HepG2 (cell line): ENCODE measurements at regions not wholly inside any gene's neighbourhood (a gene's known extent, or its start where the extent isn't known, plus 50 kb on each side); places are given as distances from the start of the nearest gene placed in this dataset.
A peak's percentile ranks its signal among the peaks of the same experiment; 100 is the strongest.

Source experiments
- RAD21 ChIP-seq: fragments of 450-650 bp; formaldehyde crosslinking; IDR thresholded peaks from 2 replicates; pipeline ENCODE4 v1.5.0; 2020; ENCODE audit warnings: mild to moderate bottlenecking
- SNRNP70 ChIP-seq: fragments of 200-400 bp; formaldehyde crosslinking; IDR thresholded peaks from 2 replicates; pipeline ENCODE4 v1.6.1; 2017; ENCODE audit warnings: mild to moderate bottlenecking, low read depth, low read length, moderate library complexity
- TEAD3 ChIP-seq: optimal IDR thresholded peaks from 2 replicates; pipeline ENCODE3; 2016; ENCODE audit warnings: borderline replicate concordance
- ZNF263 ChIP-seq: sonication (generic); formaldehyde crosslinking; IDR thresholded peaks from 2 replicates; pipeline ENCODE4 v1.4.0; 2020; ENCODE audit warnings: missing genetic modification reagents
- ZNF33B ChIP-seq: sonication (generic); formaldehyde crosslinking; IDR thresholded peaks from 2 replicates; pipeline ENCODE4 v1.5.1; 2020; ENCODE audit warnings: mild to moderate bottlenecking, missing genetic modification reagents
- ZNF749 ChIP-seq: sonication (generic); formaldehyde crosslinking; IDR thresholded peaks from 2 replicates; pipeline ENCODE4 v1.8.0; 2022; ENCODE audit warnings: mild to moderate bottlenecking, missing genetic modification reagents, moderate library complexity, borderline replicate concordance
- ZNF772 ChIP-seq: sonication (generic); formaldehyde crosslinking; IDR thresholded peaks from 2 replicates; pipeline ENCODE4 v1.5.0; 2020; ENCODE audit warnings: mild to moderate bottlenecking, missing genetic modification reagents
- ZSCAN30 ChIP-seq: sonication (generic); formaldehyde crosslinking; IDR thresholded peaks from 2 replicates; pipeline ENCODE4 v1.5.0; 2020; ENCODE audit warnings: mild to moderate bottlenecking, missing genetic modification reagents
- TF ChIP-seq, protein P1 (sequence below): sonication (generic); formaldehyde crosslinking; IDR thresholded peaks from 2 replicates; pipeline ENCODE4 v1.8.1; 2023; ENCODE audit warnings: mild to moderate bottlenecking, missing genetic modification reagents
- TF ChIP-seq, protein P2 (sequence below): sonication (generic); formaldehyde crosslinking; conservative IDR thresholded peaks from 2 replicates; pipeline ENCODE4 v1.8.0; 2022; ENCODE audit warnings: low read depth, missing genetic modification reagents
- TF ChIP-seq, protein P3 (sequence below): IDR thresholded peaks from 2 replicates; pipeline ENCODE4 v1.4.0; 2020; ENCODE audit warnings: mild to moderate bottlenecking, missing genetic modification reagents
- TF ChIP-seq, protein P4 (sequence below): sonication (generic); formaldehyde crosslinking; IDR thresholded peaks from 2 replicates; pipeline ENCODE4 v1.8.0; 2022; ENCODE audit warnings: mild to moderate bottlenecking, missing genetic modification reagents, moderate library complexity
- TF ChIP-seq, protein P5 (sequence below): sonication (generic); formaldehyde crosslinking; IDR thresholded peaks from 2 replicates; pipeline ENCODE4 v1.4.0; 2020; ENCODE audit warnings: missing genetic modification reagents, borderline replicate concordance
- TF ChIP-seq, protein P6 (sequence below): sonication (generic); formaldehyde crosslinking; IDR thresholded peaks from 2 replicates; pipeline ENCODE4 v1.5.0; 2020; ENCODE audit warnings: missing genetic modification reagents

DNA sequence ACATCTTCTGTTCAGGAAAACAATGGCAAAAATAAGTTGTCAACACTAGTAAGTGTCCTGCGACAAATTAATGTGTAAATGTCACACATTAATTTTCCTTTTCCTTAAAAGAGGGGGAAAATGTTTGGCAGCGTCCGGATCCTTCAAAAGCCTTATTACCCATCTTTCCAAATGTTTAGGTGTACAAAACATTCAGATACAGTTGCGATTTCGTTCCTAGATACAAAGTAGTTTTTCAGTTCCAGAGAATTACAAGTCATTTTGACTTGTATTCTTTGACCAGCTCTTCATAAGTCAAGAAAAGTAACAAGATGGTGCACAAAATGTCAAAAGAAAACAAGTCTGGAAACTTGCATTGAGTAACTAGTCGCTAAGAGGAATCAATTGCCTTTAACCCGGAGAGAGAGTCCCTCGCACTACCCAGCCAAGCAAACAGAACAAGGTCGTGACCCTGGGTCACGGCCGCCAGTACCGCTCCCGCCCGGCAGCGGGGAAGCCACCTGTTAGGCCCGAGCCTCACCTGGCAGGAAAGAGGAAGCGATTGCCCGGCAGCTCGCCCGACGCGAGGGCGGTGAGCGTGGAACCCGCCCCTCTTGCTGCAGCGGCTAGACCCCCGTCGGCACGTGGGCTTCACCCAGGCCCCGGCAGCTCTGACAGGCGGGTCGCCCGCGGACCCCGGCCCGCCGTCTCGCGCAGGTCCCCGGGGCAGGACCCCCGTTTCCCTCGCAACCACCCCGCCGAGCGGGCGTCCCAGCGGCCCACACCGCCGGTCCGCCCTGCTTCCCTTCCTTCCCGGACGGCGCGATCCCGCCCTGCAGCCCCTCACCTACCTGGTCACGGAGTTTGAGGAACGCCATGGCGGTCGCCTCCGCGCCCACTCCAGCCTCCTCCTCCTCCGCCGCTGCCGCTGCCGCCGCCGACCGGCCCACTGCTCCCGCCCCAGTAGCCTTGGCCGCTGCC is 61.0 kb upstream of the ANKRD28 start (continued):
- TF ChIP-seq, protein P1, sequence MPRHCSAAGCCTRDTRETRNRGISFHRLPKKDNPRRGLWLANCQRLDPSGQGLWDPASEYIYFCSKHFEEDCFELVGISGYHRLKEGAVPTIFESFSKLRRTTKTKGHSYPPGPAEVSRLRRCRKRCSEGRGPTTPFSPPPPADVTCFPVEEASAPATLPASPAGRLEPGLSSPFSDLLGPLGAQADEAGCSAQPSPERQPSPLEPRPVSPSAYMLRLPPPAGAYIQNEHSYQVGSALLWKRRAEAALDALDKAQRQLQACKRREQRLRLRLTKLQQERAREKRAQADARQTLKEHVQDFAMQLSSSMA (CRISPR knock-in tag) = 0 out of 2 replicates have a peak, but pooled peaks have one; percentile 25
- peak; percentile 30; the same call in 1 of the 2 replicates for TF ChIP-seq RAD21 (CRISPR knock-in tag)
- TF ChIP-seq ZNF33B (CRISPR knock-in tag) = 0 out of 2 replicates have a peak, but pooled peaks have one; percentile 72
- peak; percentile 90 for TF ChIP-seq ZNF772 (CRISPR knock-in tag)
- TF ChIP-seq, protein P2, sequence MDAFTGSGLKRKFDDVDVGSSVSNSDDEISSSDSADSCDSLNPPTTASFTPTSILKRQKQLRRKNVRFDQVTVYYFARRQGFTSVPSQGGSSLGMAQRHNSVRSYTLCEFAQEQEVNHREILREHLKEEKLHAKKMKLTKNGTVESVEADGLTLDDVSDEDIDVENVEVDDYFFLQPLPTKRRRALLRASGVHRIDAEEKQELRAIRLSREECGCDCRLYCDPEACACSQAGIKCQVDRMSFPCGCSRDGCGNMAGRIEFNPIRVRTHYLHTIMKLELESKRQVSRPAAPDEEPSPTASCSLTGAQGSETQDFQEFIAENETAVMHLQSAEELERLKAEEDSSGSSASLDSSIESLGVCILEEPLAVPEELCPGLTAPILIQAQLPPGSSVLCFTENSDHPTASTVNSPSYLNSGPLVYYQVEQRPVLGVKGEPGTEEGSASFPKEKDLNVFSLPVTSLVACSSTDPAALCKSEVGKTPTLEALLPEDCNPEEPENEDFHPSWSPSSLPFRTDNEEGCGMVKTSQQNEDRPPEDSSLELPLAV (CRISPR knock-in tag) = no peak
- TF ChIP-seq, protein P3, sequence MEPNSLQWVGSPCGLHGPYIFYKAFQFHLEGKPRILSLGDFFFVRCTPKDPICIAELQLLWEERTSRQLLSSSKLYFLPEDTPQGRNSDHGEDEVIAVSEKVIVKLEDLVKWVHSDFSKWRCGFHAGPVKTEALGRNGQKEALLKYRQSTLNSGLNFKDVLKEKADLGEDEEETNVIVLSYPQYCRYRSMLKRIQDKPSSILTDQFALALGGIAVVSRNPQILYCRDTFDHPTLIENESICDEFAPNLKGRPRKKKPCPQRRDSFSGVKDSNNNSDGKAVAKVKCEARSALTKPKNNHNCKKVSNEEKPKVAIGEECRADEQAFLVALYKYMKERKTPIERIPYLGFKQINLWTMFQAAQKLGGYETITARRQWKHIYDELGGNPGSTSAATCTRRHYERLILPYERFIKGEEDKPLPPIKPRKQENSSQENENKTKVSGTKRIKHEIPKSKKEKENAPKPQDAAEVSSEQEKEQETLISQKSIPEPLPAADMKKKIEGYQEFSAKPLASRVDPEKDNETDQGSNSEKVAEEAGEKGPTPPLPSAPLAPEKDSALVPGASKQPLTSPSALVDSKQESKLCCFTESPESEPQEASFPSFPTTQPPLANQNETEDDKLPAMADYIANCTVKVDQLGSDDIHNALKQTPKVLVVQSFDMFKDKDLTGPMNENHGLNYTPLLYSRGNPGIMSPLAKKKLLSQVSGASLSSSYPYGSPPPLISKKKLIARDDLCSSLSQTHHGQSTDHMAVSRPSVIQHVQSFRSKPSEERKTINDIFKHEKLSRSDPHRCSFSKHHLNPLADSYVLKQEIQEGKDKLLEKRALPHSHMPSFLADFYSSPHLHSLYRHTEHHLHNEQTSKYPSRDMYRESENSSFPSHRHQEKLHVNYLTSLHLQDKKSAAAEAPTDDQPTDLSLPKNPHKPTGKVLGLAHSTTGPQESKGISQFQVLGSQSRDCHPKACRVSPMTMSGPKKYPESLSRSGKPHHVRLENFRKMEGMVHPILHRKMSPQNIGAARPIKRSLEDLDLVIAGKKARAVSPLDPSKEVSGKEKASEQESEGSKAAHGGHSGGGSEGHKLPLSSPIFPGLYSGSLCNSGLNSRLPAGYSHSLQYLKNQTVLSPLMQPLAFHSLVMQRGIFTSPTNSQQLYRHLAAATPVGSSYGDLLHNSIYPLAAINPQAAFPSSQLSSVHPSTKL = peak; percentile 77
- peak; percentile 29; the same call in 1 of the 2 replicates for TF ChIP-seq ZNF263 (CRISPR knock-in tag)
- TF ChIP-seq, protein P4, sequence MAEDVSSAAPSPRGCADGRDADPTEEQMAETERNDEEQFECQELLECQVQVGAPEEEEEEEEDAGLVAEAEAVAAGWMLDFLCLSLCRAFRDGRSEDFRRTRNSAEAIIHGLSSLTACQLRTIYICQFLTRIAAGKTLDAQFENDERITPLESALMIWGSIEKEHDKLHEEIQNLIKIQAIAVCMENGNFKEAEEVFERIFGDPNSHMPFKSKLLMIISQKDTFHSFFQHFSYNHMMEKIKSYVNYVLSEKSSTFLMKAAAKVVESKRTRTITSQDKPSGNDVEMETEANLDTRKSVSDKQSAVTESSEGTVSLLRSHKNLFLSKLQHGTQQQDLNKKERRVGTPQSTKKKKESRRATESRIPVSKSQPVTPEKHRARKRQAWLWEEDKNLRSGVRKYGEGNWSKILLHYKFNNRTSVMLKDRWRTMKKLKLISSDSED (CRISPR knock-in tag) = 0 out of 2 replicates have a peak, but pooled peaks have one; percentile 65
- TF ChIP-seq, protein P5, sequence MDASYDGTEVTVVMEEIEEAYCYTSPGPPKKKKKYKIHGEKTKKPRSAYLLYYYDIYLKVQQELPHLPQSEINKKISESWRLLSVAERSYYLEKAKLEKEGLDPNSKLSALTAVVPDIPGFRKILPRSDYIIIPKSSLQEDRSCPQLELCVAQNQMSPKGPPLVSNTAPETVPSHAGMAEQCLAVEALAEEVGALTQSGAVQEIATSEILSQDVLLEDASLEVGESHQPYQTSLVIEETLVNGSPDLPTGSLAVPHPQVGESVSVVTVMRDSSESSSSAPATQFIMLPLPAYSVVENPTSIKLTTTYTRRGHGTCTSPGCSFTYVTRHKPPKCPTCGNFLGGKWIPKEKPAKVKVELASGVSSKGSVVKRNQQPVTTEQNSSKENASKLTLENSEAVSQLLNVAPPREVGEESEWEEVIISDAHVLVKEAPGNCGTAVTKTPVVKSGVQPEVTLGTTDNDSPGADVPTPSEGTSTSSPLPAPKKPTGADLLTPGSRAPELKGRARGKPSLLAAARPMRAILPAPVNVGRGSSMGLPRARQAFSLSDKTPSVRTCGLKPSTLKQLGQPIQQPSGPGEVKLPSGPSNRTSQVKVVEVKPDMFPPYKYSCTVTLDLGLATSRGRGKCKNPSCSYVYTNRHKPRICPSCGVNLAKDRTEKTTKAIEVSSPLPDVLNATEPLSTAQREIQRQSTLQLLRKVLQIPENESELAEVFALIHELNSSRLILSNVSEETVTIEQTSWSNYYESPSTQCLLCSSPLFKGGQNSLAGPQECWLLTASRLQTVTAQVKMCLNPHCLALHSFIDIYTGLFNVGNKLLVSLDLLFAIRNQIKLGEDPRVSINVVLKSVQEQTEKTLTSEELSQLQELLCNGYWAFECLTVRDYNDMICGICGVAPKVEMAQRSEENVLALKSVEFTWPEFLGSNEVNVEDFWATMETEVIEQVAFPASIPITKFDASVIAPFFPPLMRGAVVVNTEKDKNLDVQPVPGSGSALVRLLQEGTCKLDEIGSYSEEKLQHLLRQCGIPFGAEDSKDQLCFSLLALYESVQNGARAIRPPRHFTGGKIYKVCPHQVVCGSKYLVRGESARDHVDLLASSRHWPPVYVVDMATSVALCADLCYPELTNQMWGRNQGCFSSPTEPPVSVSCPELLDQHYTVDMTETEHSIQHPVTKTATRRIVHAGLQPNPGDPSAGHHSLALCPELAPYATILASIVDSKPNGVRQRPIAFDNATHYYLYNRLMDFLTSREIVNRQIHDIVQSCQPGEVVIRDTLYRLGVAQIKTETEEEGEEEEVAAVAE (CRISPR knock-in tag) = peak; percentile 97
- peak; percentile 53; the same call in 1 of the 2 replicates for TF ChIP-seq ZNF749 (CRISPR knock-in tag)
- TF ChIP-seq, protein P6, sequence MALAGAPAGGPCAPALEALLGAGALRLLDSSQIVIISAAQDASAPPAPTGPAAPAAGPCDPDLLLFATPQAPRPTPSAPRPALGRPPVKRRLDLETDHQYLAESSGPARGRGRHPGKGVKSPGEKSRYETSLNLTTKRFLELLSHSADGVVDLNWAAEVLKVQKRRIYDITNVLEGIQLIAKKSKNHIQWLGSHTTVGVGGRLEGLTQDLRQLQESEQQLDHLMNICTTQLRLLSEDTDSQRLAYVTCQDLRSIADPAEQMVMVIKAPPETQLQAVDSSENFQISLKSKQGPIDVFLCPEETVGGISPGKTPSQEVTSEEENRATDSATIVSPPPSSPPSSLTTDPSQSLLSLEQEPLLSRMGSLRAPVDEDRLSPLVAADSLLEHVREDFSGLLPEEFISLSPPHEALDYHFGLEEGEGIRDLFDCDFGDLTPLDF = no peak
- TF ChIP-seq ZSCAN30 (CRISPR knock-in tag) = no peak
- peak; percentile 51 for TF ChIP-seq TEAD3 (CRISPR knock-in tag)
- no peak for TF ChIP-seq SNRNP70
